Activated naive CD4-positive, alpha-beta T cell treated with anti-CD3 and anti-CD28 coated beads, Interleukin-2, amount 50 U/mL, for 24 hours (primary cell): ENCODE measurements at regions not wholly inside any gene's neighbourhood (a gene's known extent, or its start where the extent isn't known, plus 50 kb on each side); places are given as distances from the start of the nearest gene placed in this dataset.
"Not testable (repeated sequence)": the region's sequence is repeated elsewhere in the genome, so short reads cannot be mapped to it uniquely, and the experiment has no call there.

ENCODE experiments used
- H3K27ac Mint-ChIP-seq: one replicate; pipeline ENCODE4 v1.8.0; 2021; ENCODE audit warnings: mild to moderate bottlenecking, mixed read lengths
- H3K27me3 Mint-ChIP-seq: one replicate; pipeline ENCODE4 v1.8.0; 2021; ENCODE audit warnings: mixed read lengths
- H3K36me3 Mint-ChIP-seq: one replicate; pipeline ENCODE4 v1.8.0; 2021; ENCODE audit warnings: mixed read lengths
- H3K4me1 Mint-ChIP-seq: one replicate; pipeline ENCODE4 v1.8.0; 2021; ENCODE audit warnings: mixed read lengths
- H3K4me3 Mint-ChIP-seq: one replicate; pipeline ENCODE4 v1.8.0; 2021; ENCODE audit warnings: mild to moderate bottlenecking, mixed read lengths
- H3K9me3 Mint-ChIP-seq: one replicate; pipeline ENCODE4 v1.8.0; 2021; ENCODE audit warnings: mixed read lengths

DNA sequence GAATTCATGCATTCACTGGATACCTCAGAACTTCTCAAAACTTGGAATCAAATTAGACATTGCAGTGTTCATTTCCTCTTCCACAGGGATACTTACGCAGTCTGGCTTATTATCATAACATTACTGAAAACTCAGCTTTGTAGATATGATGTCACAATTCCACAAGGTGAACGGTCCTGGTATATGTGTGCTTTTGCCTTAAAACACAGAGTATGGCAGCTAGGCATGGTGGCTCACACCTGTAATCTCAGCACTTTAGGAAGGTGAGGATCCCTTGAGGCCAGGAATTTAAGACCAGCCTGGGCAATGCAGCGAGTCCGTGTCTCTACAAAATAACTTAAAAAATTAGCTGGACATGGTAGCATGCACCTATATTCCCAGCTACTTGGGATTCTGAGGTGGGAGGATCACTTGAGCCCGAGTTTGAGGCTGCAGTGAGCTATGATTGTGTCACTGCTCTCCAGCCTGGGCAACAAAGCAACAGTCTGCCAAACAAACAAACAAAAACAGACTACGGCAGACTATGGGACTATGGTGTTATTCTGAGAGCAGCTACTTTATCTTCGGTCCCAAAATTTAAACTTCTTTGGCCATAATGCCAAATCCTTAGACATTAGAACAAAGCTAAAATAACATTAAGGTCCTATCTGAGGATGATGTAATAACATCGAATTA is 1191.9 kb upstream of the SLC39A10 start:
- no peak overlapping the region for H3K27ac Mint-ChIP-seq
- H3K27me3 Mint-ChIP-seq: no peaks in the 10 kb centered on the region
- H3K36me3 Mint-ChIP-seq: no peaks in the 10 kb centered on the region
- no peak overlapping the region for H3K4me3 Mint-ChIP-seq
- H3K4me1 Mint-ChIP-seq: no peaks in the 10 kb centered on the region
- no peaks in the 10 kb centered on the region for H3K9me3 Mint-ChIP-seq

DNA sequence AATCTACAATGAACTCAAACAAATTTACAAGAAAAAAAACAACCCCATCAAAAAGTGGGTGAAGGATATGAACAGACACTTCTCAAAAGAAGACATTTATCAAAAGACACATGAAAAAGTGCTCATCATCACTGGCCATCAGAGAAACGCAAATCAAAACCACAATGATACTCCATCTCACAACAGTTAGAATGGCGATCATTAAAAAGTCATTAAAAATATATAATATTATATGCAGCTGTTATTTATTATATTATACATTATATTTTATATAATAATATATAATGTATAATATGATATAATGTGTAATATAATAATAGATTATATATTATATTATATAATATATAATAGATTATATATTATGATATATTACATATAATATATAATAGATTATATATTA is 1194.1 kb upstream of the SLC39A10 start:
- not testable (repeated sequence) for H3K4me3 Mint-ChIP-seq, H3K4me1 Mint-ChIP-seq, H3K9me3 Mint-ChIP-seq, H3K36me3 Mint-ChIP-seq, H3K27me3 Mint-ChIP-seq
- peak overlapping the region; percentile 49 for H3K27ac Mint-ChIP-seq

DNA sequence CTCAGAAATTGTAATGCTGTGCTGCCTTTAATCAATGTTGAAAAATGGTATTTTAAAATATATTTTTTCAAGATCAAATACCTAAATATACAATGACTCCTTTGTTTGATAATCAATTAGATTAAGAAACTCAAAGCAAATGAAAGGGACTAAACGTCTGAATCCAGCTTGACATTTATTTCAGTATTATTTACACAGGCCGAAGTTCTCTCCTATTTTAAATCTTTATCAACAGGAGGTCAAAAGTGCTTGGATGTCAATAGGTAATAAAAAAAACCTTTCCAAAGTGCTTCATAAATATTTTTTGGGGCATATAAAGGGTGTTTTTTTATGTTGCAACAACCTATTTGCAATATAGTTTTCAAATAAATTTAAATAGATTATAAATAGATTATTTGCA is 1201.7 kb upstream of the SLC39A10 start:
- no peaks in the 10 kb centered on the region for H3K4me1 Mint-ChIP-seq
- H3K27ac Mint-ChIP-seq: no peak overlapping the region
- no peak overlapping the region for H3K4me3 Mint-ChIP-seq
- H3K9me3 Mint-ChIP-seq: no peaks in the 10 kb centered on the region
- H3K36me3 Mint-ChIP-seq: no peaks in the 10 kb centered on the region
- no peaks in the 10 kb centered on the region for H3K27me3 Mint-ChIP-seq

GRCh38 chr2:194452504-194452903 is 1204.5 kb upstream of the SLC39A10 start:
- no peaks in the 10 kb centered on the region for H3K27me3 Mint-ChIP-seq
- H3K4me3 Mint-ChIP-seq: no peak overlapping the region
- no peak overlapping the region for H3K27ac Mint-ChIP-seq
- H3K36me3 Mint-ChIP-seq: no peaks in the 10 kb centered on the region
- no peaks in the 10 kb centered on the region for H3K4me1 Mint-ChIP-seq
- H3K9me3 Mint-ChIP-seq: no peaks in the 10 kb centered on the region

- no peak overlapping the region for H3K4me3 Mint-ChIP-seq
- H3K36me3 Mint-ChIP-seq: no peaks in the 10 kb centered on the region
- H3K27ac Mint-ChIP-seq: no peak overlapping the region
- H3K27me3 Mint-ChIP-seq: no peaks in the 10 kb centered on the region
- H3K4me1 Mint-ChIP-seq: no peaks in the 10 kb centered on the region
- H3K9me3 Mint-ChIP-seq: peaks cover 5% of the 10 kb centered on the region
Measured at GRCh38 chr2:194445226-194445625, 1211.8 kb upstream of the SLC39A10 start.

DNA sequence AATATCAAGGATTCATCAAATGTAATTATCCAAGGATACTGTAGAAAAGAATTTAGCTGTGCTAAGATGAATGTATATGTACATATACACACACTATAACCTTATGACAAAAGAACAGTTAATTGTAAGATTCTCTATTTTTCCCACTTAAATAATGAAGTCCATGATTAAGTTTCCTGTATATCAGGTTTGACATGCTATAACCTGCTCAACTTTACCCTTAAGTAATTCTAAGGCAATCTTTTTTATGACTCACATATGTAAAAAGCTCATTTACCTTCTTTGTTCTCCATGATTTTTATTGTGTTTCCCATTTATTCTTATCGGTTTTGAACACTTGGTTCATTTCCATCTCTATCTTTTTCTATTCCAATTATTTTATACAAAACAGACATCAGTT is 1213.1 kb upstream of the SLC39A10 start:
- H3K27ac Mint-ChIP-seq: no peak overlapping the region
- H3K9me3 Mint-ChIP-seq: peaks cover 5% of the 10 kb centered on the region
- H3K27me3 Mint-ChIP-seq: no peaks in the 10 kb centered on the region
- no peak overlapping the region for H3K4me3 Mint-ChIP-seq
- no peaks in the 10 kb centered on the region for H3K36me3 Mint-ChIP-seq
- H3K4me1 Mint-ChIP-seq: no peaks in the 10 kb centered on the region

GRCh38 chr2:194424683-194425209 is 1232.3 kb upstream of the SLC39A10 start:
- no peak overlapping the region for H3K4me3 Mint-ChIP-seq
- no peak overlapping the region for H3K27ac Mint-ChIP-seq
- no peaks in the 10 kb centered on the region for H3K27me3 Mint-ChIP-seq
- H3K9me3 Mint-ChIP-seq: no peaks in the 10 kb centered on the region
- no peaks in the 10 kb centered on the region for H3K36me3 Mint-ChIP-seq
- H3K4me1 Mint-ChIP-seq: no peaks in the 10 kb centered on the region

DNA sequence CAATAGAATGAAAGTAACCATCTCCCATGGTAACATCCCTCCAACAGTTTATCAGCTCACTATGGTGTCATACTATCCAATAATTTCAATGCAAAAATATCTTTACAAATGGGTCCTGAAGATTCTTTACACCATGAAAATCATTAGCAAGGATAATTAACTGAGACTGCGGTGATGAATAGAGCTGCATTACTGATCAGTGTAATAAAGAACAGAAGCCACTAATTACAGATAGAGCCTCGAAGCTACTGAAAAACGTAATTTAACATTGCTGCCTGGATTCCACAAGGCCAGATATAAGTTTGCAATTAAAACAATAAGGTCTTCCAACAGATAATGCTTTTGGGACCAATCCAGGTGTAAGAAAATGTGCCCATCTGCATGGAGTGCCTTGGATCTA is 1245.8 kb upstream of the SLC39A10 start:
- Mint-ChIP-seq H3K4me1 (no peaks in the 10 kb centered on the region), H3K4me3 (no peak overlapping the region), H3K27ac (no peak overlapping the region), H3K36me3 (no peaks in the 10 kb centered on the region), H3K27me3 (no peaks in the 10 kb centered on the region), H3K9me3 (peaks cover 5% of the 10 kb centered on the region)

- H3K4me3 Mint-ChIP-seq: no peak overlapping the region
- no peaks in the 10 kb centered on the region for H3K4me1 Mint-ChIP-seq
- no peaks in the 10 kb centered on the region for H3K36me3 Mint-ChIP-seq
- no peak overlapping the region for H3K27ac Mint-ChIP-seq
- H3K27me3 Mint-ChIP-seq: no peaks in the 10 kb centered on the region
- H3K9me3 Mint-ChIP-seq: no peaks in the 10 kb centered on the region
Measured at GRCh38 chr2:194395818-194396217, 1261.2 kb upstream of the SLC39A10 start.

- Mint-ChIP-seq H3K36me3 (no peaks in the 10 kb centered on the region), H3K4me3 (no peak overlapping the region), H3K27me3 (no peaks in the 10 kb centered on the region), H3K27ac (no peak overlapping the region), H3K9me3 (peaks cover 6% of the 10 kb centered on the region), H3K4me1 (no peaks in the 10 kb centered on the region)
Measured at GRCh38 chr2:194385376-194385775, 1271.7 kb upstream of the SLC39A10 start.

DNA sequence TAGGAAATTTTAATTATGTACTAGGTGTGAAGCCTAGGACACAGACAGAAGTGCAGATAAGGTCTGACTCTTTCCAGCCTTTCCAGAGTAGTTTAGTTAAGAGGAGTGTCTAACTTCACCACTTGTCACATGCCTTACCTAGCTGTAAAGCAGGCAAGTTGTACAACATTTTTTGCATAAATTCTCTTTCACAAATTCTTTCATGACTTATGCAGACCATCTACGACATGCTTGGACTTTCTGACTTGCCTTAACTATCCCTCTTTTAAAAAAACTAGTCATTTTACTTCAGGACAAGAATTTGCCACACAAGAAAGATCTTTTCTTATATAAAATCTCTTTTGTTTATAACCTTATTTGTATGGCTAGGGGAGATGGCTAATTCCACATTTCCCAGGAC is 1273.6 kb upstream of the SLC39A10 start:
- no peaks in the 10 kb centered on the region for H3K4me1 Mint-ChIP-seq
- no peak overlapping the region for H3K27ac Mint-ChIP-seq
- no peak overlapping the region for H3K4me3 Mint-ChIP-seq
- peaks cover 6% of the 10 kb centered on the region for H3K9me3 Mint-ChIP-seq
- H3K27me3 Mint-ChIP-seq: no peaks in the 10 kb centered on the region
- no peaks in the 10 kb centered on the region for H3K36me3 Mint-ChIP-seq

- H3K4me3 Mint-ChIP-seq: no peak overlapping the region
- no peak overlapping the region for H3K27ac Mint-ChIP-seq
- no peaks in the 10 kb centered on the region for H3K36me3 Mint-ChIP-seq
- H3K9me3 Mint-ChIP-seq: peaks cover 6% of the 10 kb centered on the region
- no peaks in the 10 kb centered on the region for H3K4me1 Mint-ChIP-seq
- no peaks in the 10 kb centered on the region for H3K27me3 Mint-ChIP-seq
Measured at GRCh38 chr2:194382221-194382620, 1274.8 kb upstream of the SLC39A10 start.

GRCh38 chr2:194380011-194380410 is 1277.0 kb upstream of the SLC39A10 start:
- Mint-ChIP-seq H3K27ac (no peak overlapping the region), H3K36me3 (no peaks in the 10 kb centered on the region), H3K9me3 (peaks cover 6% of the 10 kb centered on the region), H3K27me3 (no peaks in the 10 kb centered on the region), H3K4me1 (no peaks in the 10 kb centered on the region), H3K4me3 (no peak overlapping the region)

DNA sequence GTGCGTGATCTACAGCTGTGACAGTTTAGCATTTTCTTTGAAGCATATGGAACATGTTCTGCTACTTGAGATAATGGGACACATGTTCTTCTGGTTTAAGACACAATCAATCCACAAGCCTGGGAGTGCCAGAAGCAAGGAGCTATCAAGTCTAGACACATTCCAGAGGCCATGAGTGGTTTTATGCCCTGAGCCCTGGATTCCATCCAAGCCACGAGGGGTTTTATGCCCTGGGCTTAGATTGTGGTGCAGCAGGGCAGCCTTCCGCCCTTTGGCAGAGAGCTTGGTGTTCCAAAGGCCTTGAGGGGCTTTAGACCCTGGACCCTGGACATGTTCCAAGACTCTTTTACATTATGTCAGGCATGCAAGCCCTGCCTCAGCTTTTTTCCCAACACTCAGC is 1289.6 kb upstream of the SLC39A10 start:
- H3K36me3 Mint-ChIP-seq, H3K27me3 Mint-ChIP-seq, H3K4me3 Mint-ChIP-seq, H3K9me3 Mint-ChIP-seq, H3K4me1 Mint-ChIP-seq, H3K27ac Mint-ChIP-seq: not testable (repeated sequence)

- Mint-ChIP-seq H3K9me3 (peaks cover 7% of the 10 kb centered on the region), H3K4me1 (no peaks in the 10 kb centered on the region), H3K4me3 (no peak overlapping the region), H3K36me3 (no peaks in the 10 kb centered on the region), H3K27me3 (no peaks in the 10 kb centered on the region), H3K27ac (no peak overlapping the region)
Measured at GRCh38 chr2:194363878-194364277, 1293.1 kb upstream of the SLC39A10 start.

- Mint-ChIP-seq H3K4me3 (no peak overlapping the region), H3K36me3 (no peaks in the 10 kb centered on the region), H3K27me3 (no peaks in the 10 kb centered on the region), H3K9me3 (peaks cover 7% of the 10 kb centered on the region), H3K27ac (no peak overlapping the region), H3K4me1 (no peaks in the 10 kb centered on the region)
Measured at GRCh38 chr2:194363295-194363694, 1293.7 kb upstream of the SLC39A10 start.

DNA sequence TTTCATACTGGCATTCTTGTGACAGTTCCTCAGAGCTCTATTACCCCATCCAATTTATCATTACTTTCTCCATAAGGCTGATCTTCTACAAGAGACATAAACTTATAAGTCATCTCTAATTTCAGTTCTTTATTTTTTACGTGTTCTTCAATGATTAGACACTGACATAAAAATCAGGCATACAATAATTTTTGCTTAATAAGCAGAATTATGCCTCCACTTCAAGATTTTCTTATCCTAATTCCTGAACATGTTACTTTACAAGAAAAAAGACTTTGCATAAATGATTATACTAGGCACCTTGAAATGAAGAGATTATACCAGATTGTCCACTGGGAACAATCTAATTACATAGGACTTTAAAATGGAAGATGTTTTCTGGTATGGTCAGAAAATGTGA is 1304.5 kb upstream of the SLC39A10 start:
- no peak overlapping the region for H3K27ac Mint-ChIP-seq
- H3K27me3 Mint-ChIP-seq: no peaks in the 10 kb centered on the region
- H3K9me3 Mint-ChIP-seq: no peaks in the 10 kb centered on the region
- no peaks in the 10 kb centered on the region for H3K36me3 Mint-ChIP-seq
- no peaks in the 10 kb centered on the region for H3K4me1 Mint-ChIP-seq
- no peak overlapping the region for H3K4me3 Mint-ChIP-seq
